Cardiac fibroblast (primary cell): ENCODE measurements at regions not wholly inside any gene's neighbourhood (a gene's known extent, or its start where the extent isn't known, plus 50 kb on each side); places are given as distances from the start of the nearest gene placed in this dataset.
A peak's percentile ranks its signal among the peaks of the same experiment; 100 is the strongest.

Experiments
- DNase-seq, 2 donors: peaks; one replicate each; pipeline versions ENCODE4 v3.0.0 to v3.0.0-alpha.2; 2010; ENCODE audit warnings: low read depth in 2 of 2
- H3K4me3 ChIP-seq, 2 donors: replicated peaks in 1 of 2; 1 replicate in 1 of 2; 2 replicates in 1 of 2; pipeline ENCODE4 v1.5.1; 2011; ENCODE audit warnings: low read depth in 2 of 2, low read length in 2 of 2, mild to moderate bottlenecking in 2 of 2, moderate library complexity in 1 of 2
- TF ChIP-seq, protein P1 (sequence below): IDR thresholded peaks from one replicate; pipeline ENCODE4 v1.5.1; 2011; ENCODE audit warnings: low read depth, mild to moderate bottlenecking, low read length, inconsistent platforms

DNA sequence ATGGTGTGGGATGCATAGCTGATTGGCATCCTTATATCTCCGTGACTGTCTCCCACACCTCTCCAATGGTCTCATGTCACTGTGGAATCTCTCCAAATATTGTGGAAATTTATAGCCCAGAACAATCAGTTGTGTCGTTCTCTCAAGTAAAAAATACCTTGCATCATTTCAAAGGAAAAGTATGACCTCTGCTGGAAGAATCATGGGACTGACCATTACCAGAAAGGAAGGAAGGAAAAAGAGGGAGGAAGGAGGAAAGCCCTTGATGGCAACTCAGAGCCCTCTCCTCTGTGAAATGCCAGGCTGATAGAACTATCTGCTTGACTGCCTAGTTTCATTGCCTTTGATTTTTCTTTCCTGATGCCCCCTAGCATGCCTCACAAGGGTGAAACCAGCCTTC lies 76.3 kb downstream of the FOXI2 start:
- TF ChIP-seq, protein P1, sequence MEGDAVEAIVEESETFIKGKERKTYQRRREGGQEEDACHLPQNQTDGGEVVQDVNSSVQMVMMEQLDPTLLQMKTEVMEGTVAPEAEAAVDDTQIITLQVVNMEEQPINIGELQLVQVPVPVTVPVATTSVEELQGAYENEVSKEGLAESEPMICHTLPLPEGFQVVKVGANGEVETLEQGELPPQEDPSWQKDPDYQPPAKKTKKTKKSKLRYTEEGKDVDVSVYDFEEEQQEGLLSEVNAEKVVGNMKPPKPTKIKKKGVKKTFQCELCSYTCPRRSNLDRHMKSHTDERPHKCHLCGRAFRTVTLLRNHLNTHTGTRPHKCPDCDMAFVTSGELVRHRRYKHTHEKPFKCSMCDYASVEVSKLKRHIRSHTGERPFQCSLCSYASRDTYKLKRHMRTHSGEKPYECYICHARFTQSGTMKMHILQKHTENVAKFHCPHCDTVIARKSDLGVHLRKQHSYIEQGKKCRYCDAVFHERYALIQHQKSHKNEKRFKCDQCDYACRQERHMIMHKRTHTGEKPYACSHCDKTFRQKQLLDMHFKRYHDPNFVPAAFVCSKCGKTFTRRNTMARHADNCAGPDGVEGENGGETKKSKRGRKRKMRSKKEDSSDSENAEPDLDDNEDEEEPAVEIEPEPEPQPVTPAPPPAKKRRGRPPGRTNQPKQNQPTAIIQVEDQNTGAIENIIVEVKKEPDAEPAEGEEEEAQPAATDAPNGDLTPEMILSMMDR: no peak
- H3K4me3 ChIP-seq: no peak overlapping the region
- peak in 1 of 2 donors; percentile 5 for DNase-seq

- H3K4me3 ChIP-seq: no peak overlapping the region
- DNase-seq: peak in 1 of 2 donors; percentile 2
- TF ChIP-seq, protein P1: peak; percentile 2
Observed at GRCh38 chr10:127815147-127815546, 77.6 kb downstream of the CLRN3 start.

DNA sequence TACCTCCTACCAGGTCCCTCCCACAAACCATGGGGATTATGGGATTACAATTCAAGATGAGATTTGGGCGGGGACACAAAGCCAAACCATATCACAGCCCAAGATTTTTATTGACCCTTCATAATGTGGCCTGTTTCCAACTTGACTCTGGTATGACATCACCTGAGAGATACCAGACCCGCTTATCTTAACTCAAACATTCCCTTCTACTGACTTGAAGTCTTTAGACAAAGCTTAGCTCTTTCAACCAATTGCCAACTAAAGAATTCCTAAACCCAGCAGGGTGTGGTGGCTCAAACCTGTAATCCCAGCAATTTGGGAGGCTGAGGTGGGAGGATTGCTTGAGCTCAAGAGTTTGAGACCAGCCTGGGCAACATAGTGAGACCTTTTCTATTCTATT lies 67.9 kb downstream of the CLRN3 start:
- TF ChIP-seq, protein P1: no peak

GRCh38 chr10:127826154-127826725 lies 66.5 kb downstream of the CLRN3 start:
- TF ChIP-seq, protein P1: no peak
- DNase-seq: no peak
- H3K4me3 ChIP-seq: no peak overlapping the region

More for the DNA sequence above, 67.9 kb downstream of the CLRN3 start:
- no peak for DNase-seq
- H3K4me3 ChIP-seq: no peak overlapping the region

GRCh38 chr10:127827354-127828140 lies 65.2 kb downstream of the CLRN3 start:
- no peak overlapping the region for H3K4me3 ChIP-seq
- TF ChIP-seq, protein P1: no peak
- no peak for DNase-seq
